ENCODE measurements at regions not wholly inside any gene's neighbourhood (a gene's known extent, or its start where the extent isn't known, plus 50 kb on each side); places are given as distances from the start of the nearest gene placed in this dataset.

Small RNAs in the stretch of these regions (small RNA-seq; reads per million reads assigned to genes)
- 0 reads per million in 4 donors for gene AL391987.6
